ENCODE measurements at regions not wholly inside any gene's neighbourhood (a gene's known extent, or its start where the extent isn't known, plus 50 kb on each side); places are given as distances from the start of the nearest gene placed in this dataset.
A peak's percentile ranks its signal among the peaks of the same experiment; 100 is the strongest.

DNA sequence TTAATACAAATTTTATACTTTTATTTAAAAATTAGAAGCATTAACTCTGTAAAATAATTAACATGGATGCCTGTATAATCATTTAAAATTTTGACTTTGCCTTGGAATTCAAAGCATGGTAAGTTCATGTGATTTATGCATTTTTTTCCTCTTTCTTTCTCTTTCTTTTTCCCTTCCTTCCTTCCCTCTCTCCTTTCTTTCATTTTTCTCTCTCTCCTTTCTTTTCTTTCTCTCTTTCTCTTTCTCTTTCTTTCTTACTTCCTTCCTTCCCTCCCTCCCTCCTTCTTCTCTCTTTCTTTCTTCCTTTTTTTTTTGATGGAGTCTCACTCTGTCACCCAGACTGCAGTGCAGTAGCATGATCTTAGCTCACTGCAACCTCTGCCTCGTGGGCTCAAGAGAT, 53.8 kb upstream of the P3H2 start:
- Histone ChIP-seq H4K20me1 (ENCODE audit: control insufficient read depth, insufficient read depth, insufficient read length) (no peaks in the 10 kb centered on the region), H2BK120ac (ENCODE audit: low read depth, low read length, poor library complexity, severe bottlenecking) (no peak overlapping the region), H3K18ac (ENCODE audit: insufficient read length, low read depth, low read length) (no peak overlapping the region), H2BK5ac (ENCODE audit: insufficient read length, low read length) (no peak overlapping the region), H3K79me2 (ENCODE audit: insufficient read depth, low read length) (no peaks in the 10 kb centered on the region), H3K9ac (ENCODE audit: extremely low read depth, insufficient read length, low read length) (no peak overlapping the region), H2BK12ac (ENCODE audit: insufficient read length, low read depth, low read length) (no peak overlapping the region), H3K56ac (ENCODE audit: insufficient read length, low read depth, low read length) (no peak overlapping the region), H3K27ac (ENCODE audit: insufficient read length, low read depth, low read length) (no peak overlapping the region), H2BK20ac (ENCODE audit: low read depth, low read length, poor library complexity, severe bottlenecking) (no peak overlapping the region), H3K23me2 (ENCODE audit: insufficient read length, low read depth, low read length, poor library complexity, severe bottlenecking) (no peaks in the 10 kb centered on the region), H3K4ac (ENCODE audit: low read depth, low read length) (no peak overlapping the region), H2BK15ac (ENCODE audit: low read depth, low read length) (no peak overlapping the region), H3K4me2 (ENCODE audit: insufficient read depth, insufficient read length, low read length) (no peak overlapping the region), H3K4me1 (ENCODE audit: insufficient read depth, low read length) (no peaks in the 10 kb centered on the region), H3K14ac (ENCODE audit: insufficient read depth, low read length) (no peak overlapping the region), H4K8ac (replicated peaks; ENCODE audit: insufficient read length, low read depth, low read length) (no peak overlapping the region), H3K79me1 (ENCODE audit: insufficient read depth, low read depth, low read length, poor library complexity, severe bottlenecking) (no peaks in the 10 kb centered on the region), H3T11ph (ENCODE audit: low read length) (no peak overlapping the region), H2AFZ (ENCODE audit: low read length) (no peak overlapping the region), H4K91ac (ENCODE audit: insufficient read length, low read depth, low read length) (no peak overlapping the region), H4K5ac (ENCODE audit: insufficient read length, low read depth, low read length) (no peak overlapping the region), H2AK5ac (ENCODE audit: insufficient read length, low read length) (no peak overlapping the region), H3K23ac (ENCODE audit: insufficient read length, low read depth, low read length) (no peak overlapping the region), H3K9me3 (ENCODE audit: control insufficient read depth, low read depth, low read length) (no peaks in the 10 kb centered on the region), H3K27me3 (ENCODE audit: insufficient read depth, low read length) (no peaks in the 10 kb centered on the region)
- Mint-ChIP-seq H3K27me3 (ENCODE audit: low read depth) (no peaks in the 10 kb centered on the region), H3K36me3 (ENCODE audit: insufficient read depth in 1 of 3, low read depth in 3 of 3) (peaks cover 6 to 8% (median 8%) of the 10 kb centered on the region in 3 experiments; a peak in 4 of 7 replicates), H3K4me3 (no peak overlapping the region), H3K9me3 (peaks cover 0 to 5% of the 10 kb centered on the region in 2 experiments; a peak in 4 of 5 replicates), H3K4me1 (peaks cover 9 to 11% of the 10 kb centered on the region in 2 experiments), H3K27ac (peak overlapping the region in 1 of 3 experiments; percentile 68; a peak in 1 of 7 replicates)
- no peak for TF ChIP-seq CTCF (conservative IDR thresholded peaks at IDR 0.05)
- DNase-seq: no peak
- WGBS (ENCODE audit: extremely low coverage, insufficient read length, low lambda C conversion rate): no CpG with 5 or more reads among the region's 1 CpG

Measured in H9 (cell line).